NCI-H2196 (cell line): ENCODE measurements at regions not wholly inside any gene's neighbourhood (a gene's known extent, or its start where the extent isn't known, plus 50 kb on each side); places are given as distances from the start of the nearest gene placed in this dataset.

Experiments used
- DNase-seq: peaks from one replicate; lab custom pipeline; 2025; ENCODE audit not compliant: unreplicated experiment; lab: John Stamatoyannopoulos, UW

GRCh38 chr7:26551740-26552139 lies 260.1 kb downstream of the SNX10 start:
- no peak for DNase-seq

GRCh38 chr7:26553128-26553527 lies 261.5 kb downstream of the SNX10 start:
- no peak for DNase-seq

GRCh38 chr7:26553582-26553981 lies 261.9 kb downstream of the SNX10 start:
- DNase-seq, result no peak

- DNase-seq, result no peak
Measured at GRCh38 chr7:26554952-26555351, 263.3 kb downstream of the SNX10 start.

- no peak for DNase-seq
Measured at GRCh38 chr7:26556061-26556881, 264.6 kb downstream of the SNX10 start.

GRCh38 chr7:26560526-26561256 lies 269.0 kb downstream of the SNX10 start:
- DNase-seq, result no peak

- DNase-seq, result no peak
Measured at GRCh38 chr7:26562841-26563240, 271.2 kb downstream of the SNX10 start.

- DNase-seq, result no peak
Measured at GRCh38 chr7:26563406-26563805, 271.7 kb downstream of the SNX10 start.

- DNase-seq, result no peak
Measured at GRCh38 chr7:26567266-26567665, 275.6 kb downstream of the SNX10 start.

- DNase-seq, result no peak
Measured at GRCh38 chr7:26574476-26574875, 282.8 kb downstream of the SNX10 start.

- DNase-seq, result no peak
Measured at GRCh38 chr7:26580064-26580591, 284.3 kb downstream of the SKAP2 start.

GRCh38 chr7:26580711-26581110 lies 283.7 kb downstream of the SKAP2 start:
- no peak for DNase-seq

- peak; percentile 24 for DNase-seq
Measured at GRCh38 chr7:26583094-26583648, 281.2 kb downstream of the SKAP2 start.

- no peak for DNase-seq
Measured at GRCh38 chr7:26584326-26584725, 280.1 kb downstream of the SKAP2 start.

- DNase-seq, result no peak
Measured at GRCh38 chr7:26584987-26585665, 279.3 kb downstream of the SKAP2 start.

GRCh38 chr7:26587536-26587935 lies 276.9 kb downstream of the SKAP2 start:
- no peak for DNase-seq

GRCh38 chr7:26588511-26588910 lies 275.9 kb downstream of the SKAP2 start:
- peak; percentile 11 for DNase-seq

- no peak for DNase-seq
Measured at GRCh38 chr7:26590709-26591108, 273.7 kb downstream of the SKAP2 start.

- no peak for DNase-seq
Measured at GRCh38 chr7:26592011-26592410, 272.4 kb downstream of the SKAP2 start.

GRCh38 chr7:26593393-26593792 lies 271.0 kb downstream of the SKAP2 start:
- no peak for DNase-seq

- no peak for DNase-seq
Measured at GRCh38 chr7:26593896-26594295, 270.5 kb downstream of the SKAP2 start.
